Inflammatory macrophage treated with lipopolysaccharide for 4 hours (primary cell): ENCODE measurements at regions not wholly inside any gene's neighbourhood (a gene's known extent, or its start where the extent isn't known, plus 50 kb on each side); places are given as distances from the start of the nearest gene placed in this dataset.

ENCODE experiments used
- DNase-seq: peaks from one replicate; pipeline ENCODE4 v3.0.0-alpha.2; 2020

- no peak for DNase-seq
Observed at GRCh38 chr10:129277841-129278240, 189.2 kb upstream of the MGMT start.

- no peak for DNase-seq
Observed at GRCh38 chr10:129278686-129279085, 188.4 kb upstream of the MGMT start.

GRCh38 chr10:129279446-129280154 lies 187.4 kb upstream of the MGMT start:
- DNase-seq = no peak

- no peak for DNase-seq
Observed at GRCh38 chr10:129280155-129280502, 186.9 kb upstream of the MGMT start.

- no peak for DNase-seq
Observed at GRCh38 chr10:129280908-129281586, 186.0 kb upstream of the MGMT start.

- no peak for DNase-seq
Observed at GRCh38 chr10:129285459-129285858, 181.6 kb upstream of the MGMT start.

- no peak for DNase-seq
Observed at GRCh38 chr10:129288999-129289584, 177.9 kb upstream of the MGMT start.

- DNase-seq = no peak
Observed at GRCh38 chr10:129293991-129294700, 172.9 kb upstream of the MGMT start.

GRCh38 chr10:129294944-129295343 lies 172.1 kb upstream of the MGMT start:
- no peak for DNase-seq

- no peak for DNase-seq
Observed at GRCh38 chr10:129305046-129305445, 162.0 kb upstream of the MGMT start.

GRCh38 chr10:129307141-129307540 lies 159.9 kb upstream of the MGMT start:
- DNase-seq = no peak

- DNase-seq = no peak
Observed at GRCh38 chr10:129308953-129309564, 158.0 kb upstream of the MGMT start.

GRCh38 chr10:129309565-129309964 lies 157.5 kb upstream of the MGMT start:
- no peak for DNase-seq

GRCh38 chr10:129310881-129311280 lies 156.2 kb upstream of the MGMT start:
- DNase-seq = no peak

- DNase-seq = no peak
Observed at GRCh38 chr10:129319934-129320333, 147.1 kb upstream of the MGMT start.

GRCh38 chr10:129320340-129320739 lies 146.7 kb upstream of the MGMT start:
- no peak for DNase-seq

- no peak for DNase-seq
Observed at GRCh38 chr10:129321727-129322126, 145.3 kb upstream of the MGMT start.

- DNase-seq = no peak
Observed at GRCh38 chr10:129322933-129323820, 143.9 kb upstream of the MGMT start.

GRCh38 chr10:129323879-129324278 lies 143.2 kb upstream of the MGMT start:
- no peak for DNase-seq

GRCh38 chr10:129325893-129326292 lies 141.1 kb upstream of the MGMT start:
- DNase-seq = no peak

- DNase-seq = no peak
Observed at GRCh38 chr10:129328546-129328945, 138.5 kb upstream of the MGMT start.

GRCh38 chr10:129329385-129330055 lies 137.5 kb upstream of the MGMT start:
- no peak for DNase-seq
